GM21619 (cell line): ENCODE measurements at regions not wholly inside any gene's neighbourhood (a gene's known extent, or its start where the extent isn't known, plus 50 kb on each side); places are given as distances from the start of the nearest gene placed in this dataset.

Source experiments
- ATAC-seq: cut with Tn5 transposase; IDR thresholded peaks from one replicate; pipeline ENCODE4 v1.9.1; 2021; ENCODE audit not compliant: unreplicated experiment

GRCh38 chr18:44186001-44186400 is 494.7 kb upstream of the SETBP1 start:
- ATAC-seq: no peak

- no peak for ATAC-seq
Measured at GRCh38 chr18:44187090-44187489, 493.6 kb upstream of the SETBP1 start.

GRCh38 chr18:44195394-44196140 is 485.1 kb upstream of the SETBP1 start:
- ATAC-seq: no peak

- no peak for ATAC-seq
Measured at GRCh38 chr18:44197832-44198611, 482.7 kb upstream of the SETBP1 start.

- no peak for ATAC-seq
Measured at GRCh38 chr18:44198612-44199284, 481.9 kb upstream of the SETBP1 start.

- ATAC-seq: no peak
Measured at GRCh38 chr18:44213293-44213692, 467.4 kb upstream of the SETBP1 start.

- ATAC-seq: no peak
Measured at GRCh38 chr18:44214396-44214795, 466.3 kb upstream of the SETBP1 start.

GRCh38 chr18:44216169-44216568 is 464.5 kb upstream of the SETBP1 start:
- no peak for ATAC-seq

- no peak for ATAC-seq
Measured at GRCh38 chr18:44227501-44227900, 453.2 kb upstream of the SETBP1 start.

- no peak for ATAC-seq
Measured at GRCh38 chr18:44229693-44230108, 451.0 kb upstream of the SETBP1 start.

GRCh38 chr18:44231936-44232335 is 448.8 kb upstream of the SETBP1 start:
- ATAC-seq: no peak

- no peak for ATAC-seq
Measured at GRCh38 chr18:44232500-44232899, 448.2 kb upstream of the SETBP1 start.

- ATAC-seq: no peak
Measured at GRCh38 chr18:44238454-44238853, 442.2 kb upstream of the SETBP1 start.

GRCh38 chr18:44238911-44239310 is 441.8 kb upstream of the SETBP1 start:
- no peak for ATAC-seq

- no peak for ATAC-seq
Measured at GRCh38 chr18:44241020-44241419, 439.7 kb upstream of the SETBP1 start.

- ATAC-seq: no peak
Measured at GRCh38 chr18:44245019-44245418, 435.7 kb upstream of the SETBP1 start.

- no peak for ATAC-seq
Measured at GRCh38 chr18:44246001-44246400, 434.7 kb upstream of the SETBP1 start.

GRCh38 chr18:44258086-44258485 is 422.6 kb upstream of the SETBP1 start:
- no peak for ATAC-seq

- ATAC-seq: no peak
Measured at GRCh38 chr18:44258576-44258975, 422.1 kb upstream of the SETBP1 start.

GRCh38 chr18:44259610-44260009 is 421.1 kb upstream of the SETBP1 start:
- ATAC-seq: no peak

- ATAC-seq: no peak
Measured at GRCh38 chr18:44265437-44265836, 415.3 kb upstream of the SETBP1 start.

- no peak for ATAC-seq
Measured at GRCh38 chr18:44273298-44273697, 407.4 kb upstream of the SETBP1 start.
